Fibroblast of lung (primary cell): ENCODE measurements at regions not wholly inside any gene's neighbourhood (a gene's known extent, or its start where the extent isn't known, plus 50 kb on each side); places are given as distances from the start of the nearest gene placed in this dataset.

Source experiments
- DNase-seq, 2 donors: peaks; one replicate each; pipeline versions ENCODE4 v3.0.0 to v3.0.0-alpha.2; 2010; ENCODE audit warnings: low read depth in 2 of 2
- H2AFZ ChIP-seq: 2 replicates; pipeline ENCODE4 v1.5.1; 2012; ENCODE audit warnings: low read length, control low read depth, inconsistent platforms
- H3K27ac ChIP-seq: 2 replicates; pipeline ENCODE4 v1.5.1; 2011; ENCODE audit warnings: low read length, control low read depth; ENCODE audit not compliant: insufficient read depth
- H3K27me3 ChIP-seq: 2 replicates; pipeline ENCODE4 v1.5.1; 2011; ENCODE audit warnings: mild to moderate bottlenecking, low read length; ENCODE audit not compliant: control insufficient read depth, insufficient read depth
- H3K36me3 ChIP-seq: 2 replicates; pipeline ENCODE4 v1.5.1; 2011; ENCODE audit warnings: low read length; ENCODE audit not compliant: control insufficient read depth, insufficient read depth
- H3K4me1 ChIP-seq: 2 replicates; pipeline ENCODE4 v1.5.1; 2011; ENCODE audit warnings: low read length; ENCODE audit not compliant: control insufficient read depth, insufficient read depth; ENCODE audit errors: extremely low read depth
- H3K4me2 ChIP-seq: 2 replicates; pipeline ENCODE4 v1.5.1; 2011; ENCODE audit warnings: low read length, control low read depth; ENCODE audit not compliant: insufficient read depth; ENCODE audit errors: extremely low read depth
- H3K4me3 ChIP-seq, 4 experiments: fragments of 200-600 bp in 1 of 4; sonication (generic) in 1 of 4; replicated peaks in 1 of 4; 2 replicates each; pipeline ENCODE4 v1.5.1; 2011 to 2016; ENCODE audit warnings: low read length in 4 of 4, low read depth in 3 of 4, mild to moderate bottlenecking in 3 of 4, control low read depth in 2 of 4, inconsistent platforms in 1 of 4, mixed read lengths in 1 of 4; ENCODE audit not compliant: insufficient read depth in 1 of 4; ENCODE audit errors: control extremely low read depth in 1 of 4
- H3K79me2 ChIP-seq: 2 replicates; pipeline ENCODE4 v1.5.1; 2012; ENCODE audit warnings: mild to moderate bottlenecking, low read length, inconsistent platforms; ENCODE audit not compliant: control insufficient read depth, insufficient read depth
- H3K9ac ChIP-seq: 2 replicates; pipeline ENCODE4 v1.5.1; 2011; ENCODE audit warnings: mild to moderate bottlenecking, low read length, control low read depth; ENCODE audit not compliant: insufficient read depth
- H3K9me3 ChIP-seq: 2 replicates; pipeline ENCODE4 v1.5.1; 2012; ENCODE audit warnings: low read depth, low read length; ENCODE audit not compliant: control insufficient read depth, insufficient read depth
- H4K20me1 ChIP-seq: 2 replicates; pipeline ENCODE4 v1.5.1; 2011; ENCODE audit warnings: low read length; ENCODE audit not compliant: control insufficient read depth, insufficient read depth; ENCODE audit errors: extremely low read depth
- CTCF ChIP-seq, 2 donors: IDR thresholded peaks in 1 of 2; conservative IDR thresholded peaks in 1 of 2; 1 replicate in 1 of 2; 2 replicates in 1 of 2; pipeline ENCODE4 v1.5.1; 2011 to 2012; ENCODE audit warnings: low read length in 2 of 2, control low read depth in 1 of 2, inconsistent platforms in 1 of 2, low read depth in 1 of 2, mild to moderate bottlenecking in 1 of 2
- EZH2 ChIP-seq: IDR thresholded peaks from 2 replicates; pipeline ENCODE4 v1.5.1; 2012; ENCODE audit warnings: low read length, control low read depth, mild to moderate bottlenecking; ENCODE audit errors: missing control alignments

GRCh38 chr2:217227794-217228193, 367.9 kb upstream of the TNP1 start:
- no peak overlapping the region for H3K9ac ChIP-seq
- DNase-seq, result no peak
- H2AFZ ChIP-seq, result no peak overlapping the region
- H3K36me3 ChIP-seq, result no peaks in the 10 kb centered on the region
- H3K27ac ChIP-seq, result no peak overlapping the region
- TF ChIP-seq EZH2 (no peak), CTCF (conservative IDR thresholded peaks at IDR 0.05 in 1 of 2, IDR thresholded peaks at IDR 0.05 in 1 of 2; ENCODE audit: low read depth in 1 of 2, low read length in 2 of 2) (no peak)
- H3K4me1 ChIP-seq, result peaks cover 21% of the 10 kb centered on the region
- H3K4me3 ChIP-seq, result no peak overlapping the region
- H4K20me1 ChIP-seq, result no peaks in the 10 kb centered on the region
- no peaks in the 10 kb centered on the region for H3K27me3 ChIP-seq
- H3K79me2 ChIP-seq, result no peaks in the 10 kb centered on the region
- no peaks in the 10 kb centered on the region for H3K9me3 ChIP-seq
- no peak overlapping the region for H3K4me2 ChIP-seq

DNA sequence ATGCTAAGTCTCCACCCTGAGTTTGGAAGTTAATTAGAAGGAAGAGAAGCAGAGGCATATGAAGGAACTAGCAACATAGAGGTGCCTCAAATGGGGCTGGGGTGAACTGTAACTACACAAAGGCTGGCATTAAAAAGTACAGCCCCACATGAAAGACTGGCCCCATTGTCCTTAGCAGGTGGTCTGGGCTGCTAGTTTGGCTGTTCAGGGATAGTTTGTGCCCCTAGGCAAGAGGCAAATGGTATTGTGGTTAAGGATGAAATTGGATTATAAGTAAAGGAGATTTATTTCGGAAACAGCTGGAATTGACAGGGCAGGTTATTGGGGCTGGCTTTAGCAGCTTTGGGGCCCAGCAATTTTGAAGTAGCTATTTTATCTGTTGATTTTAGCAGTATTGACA, 365.7 kb upstream of the TNP1 start:
- H3K9me3 ChIP-seq, result no peaks in the 10 kb centered on the region
- no peaks in the 10 kb centered on the region for H3K36me3 ChIP-seq
- no peaks in the 10 kb centered on the region for H4K20me1 ChIP-seq
- no peak overlapping the region for H3K4me2 ChIP-seq
- peaks cover 12% of the 10 kb centered on the region for H3K4me1 ChIP-seq
- no peaks in the 10 kb centered on the region for H3K27me3 ChIP-seq
- H3K79me2 ChIP-seq, result no peaks in the 10 kb centered on the region
- no peak for TF ChIP-seq CTCF (conservative IDR thresholded peaks at IDR 0.05 in 1 of 2, IDR thresholded peaks at IDR 0.05 in 1 of 2; ENCODE audit: low read depth in 1 of 2, low read length in 2 of 2)
- no peak for TF ChIP-seq EZH2
- no peak for DNase-seq
- H3K9ac ChIP-seq, result no peak overlapping the region
- H3K4me3 ChIP-seq, result no peak overlapping the region
- H3K27ac ChIP-seq, result no peak overlapping the region
- no peak overlapping the region for H2AFZ ChIP-seq

DNA sequence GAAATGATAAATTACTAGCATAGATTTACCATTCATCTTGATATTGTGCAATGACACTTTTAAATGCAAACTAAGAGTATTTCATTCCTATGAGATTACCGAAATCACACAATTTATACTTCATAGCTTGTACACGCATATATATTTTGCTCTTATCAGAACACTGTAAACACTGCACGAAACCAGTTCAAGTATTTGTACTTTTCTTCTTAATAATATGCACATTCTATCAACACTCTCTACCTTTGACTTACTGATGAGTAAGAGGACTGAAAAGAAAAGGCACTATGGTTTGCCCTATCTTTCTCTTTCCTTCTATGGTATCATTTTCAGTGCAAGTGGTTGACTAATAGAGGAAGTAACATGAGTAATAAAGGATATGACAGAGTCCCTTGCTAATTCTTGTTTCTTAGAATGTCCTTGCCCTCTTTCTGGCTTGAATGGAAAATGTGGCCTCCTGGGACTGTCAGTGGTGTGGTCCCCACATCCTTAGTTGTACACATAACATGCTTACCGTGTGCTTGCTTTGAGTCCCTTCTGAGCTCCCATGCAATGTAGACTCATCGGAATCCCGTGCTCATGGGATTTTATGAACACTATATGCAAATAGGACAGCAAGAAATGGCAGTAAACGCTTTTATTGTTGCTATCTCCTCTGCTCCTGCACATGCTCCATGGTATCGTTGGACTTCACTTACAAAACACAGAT, 363.5 kb upstream of the TNP1 start:
- Histone ChIP-seq H3K9me3 (no peaks in the 10 kb centered on the region), H2AFZ (peak overlapping the region; percentile 25), H3K79me2 (no peaks in the 10 kb centered on the region), H3K4me1 (peaks cover 12% of the 10 kb centered on the region), H3K27ac (peak overlapping the region; percentile 89), H4K20me1 (no peaks in the 10 kb centered on the region), H3K36me3 (no peaks in the 10 kb centered on the region), H3K9ac (no peak overlapping the region), H3K4me3 (no peak overlapping the region), H3K27me3 (no peaks in the 10 kb centered on the region), H3K4me2 (peak overlapping the region; percentile 20)
- TF ChIP-seq EZH2, result no peak
- no peak for TF ChIP-seq CTCF (conservative IDR thresholded peaks at IDR 0.05 in 1 of 2, IDR thresholded peaks at IDR 0.05 in 1 of 2; ENCODE audit: low read depth in 1 of 2, low read length in 2 of 2)
- peak; percentile 98 for DNase-seq
